Activated CD4-positive, alpha-beta T cell treated with anti-CD3 and anti-CD28 coated beads, Interleukin-2, amount 10 ng/mL, durations not matched to agents 24 days and 14 days (primary cell): ENCODE measurements at regions not wholly inside any gene's neighbourhood (a gene's known extent, or its start where the extent isn't known, plus 50 kb on each side); places are given as distances from the start of the nearest gene placed in this dataset.
A peak's percentile ranks its signal among the peaks of the same experiment; 100 is the strongest.

Experiments
- DNase-seq: peaks from one replicate; pipeline ENCODE4 v3.0.0; 2022
- H3K27ac Mint-ChIP-seq: one replicate; pipeline ENCODE4 v1.8.0; 2022; ENCODE audit warnings: mild to moderate bottlenecking, mixed read lengths
- H3K27me3 Mint-ChIP-seq: one replicate; pipeline ENCODE4 v1.8.0; 2022; ENCODE audit warnings: mixed read lengths
- H3K36me3 Mint-ChIP-seq: one replicate; pipeline ENCODE4 v1.8.0; 2022; ENCODE audit warnings: low read depth, mild to moderate bottlenecking, mixed read lengths
- H3K4me1 Mint-ChIP-seq: one replicate; pipeline ENCODE4 v1.8.0; 2021; ENCODE audit warnings: mixed read lengths
- H3K4me3 Mint-ChIP-seq: one replicate; pipeline ENCODE4 v1.8.0; 2022; ENCODE audit warnings: mild to moderate bottlenecking, moderate library complexity, mixed read lengths
- H3K9me3 Mint-ChIP-seq: one replicate; pipeline ENCODE4 v1.8.0; 2021; ENCODE audit warnings: mixed read lengths
- intact Hi-C: fragments of 100-400 bp; cut with micrococcal nuclease; formaldehyde crosslinking; loops from one replicate; pipeline ENCODE4 v1.15.1; 2023

- Mint-ChIP-seq H3K36me3 (no peaks in the 10 kb centered on the region), H3K4me1 (no peaks in the 10 kb centered on the region), H3K9me3 (no peaks in the 10 kb centered on the region), H3K27me3 (peaks cover 7% of the 10 kb centered on the region), H3K27ac (no peak overlapping the region), H3K4me3 (no peak overlapping the region)
- DNase-seq: no peak
- intact Hi-C loops: no loop called here
Measured at GRCh38 chr6:17047889-17048288, 54.0 kb upstream of the STMND1 start.

DNA sequence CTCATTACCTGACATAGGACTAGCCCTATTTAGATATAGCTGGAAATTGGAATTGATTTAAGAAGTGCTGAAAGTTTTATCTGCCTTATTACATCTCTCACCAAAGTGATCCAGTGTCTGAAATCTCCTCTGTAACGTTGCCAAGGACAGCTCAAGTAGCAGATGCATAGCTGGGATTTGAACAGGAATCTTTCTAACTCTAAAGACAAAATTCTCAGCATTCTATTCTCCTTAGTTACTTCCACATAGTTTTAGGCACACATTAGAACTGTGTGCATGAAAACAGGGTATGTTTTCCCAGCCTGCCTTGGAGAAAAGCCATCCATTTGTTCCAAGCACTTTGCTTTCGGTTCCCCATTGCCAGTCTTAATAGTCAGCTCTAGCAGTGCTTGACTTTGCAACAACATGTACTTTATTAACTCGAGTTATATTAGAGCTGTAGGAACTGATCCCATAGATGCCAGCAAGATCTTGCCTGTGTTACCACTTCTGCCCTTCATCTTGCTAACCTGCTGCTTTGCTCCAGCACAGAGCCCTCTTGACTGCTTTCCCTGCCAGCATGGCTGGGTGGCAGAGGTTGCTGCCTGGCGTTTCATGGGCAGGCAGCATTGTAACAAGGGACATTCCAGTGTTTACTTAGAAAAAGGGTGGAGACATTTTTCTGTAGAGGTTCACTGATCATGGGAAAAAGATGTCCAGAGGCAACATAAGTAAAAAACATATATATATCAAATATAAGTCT, 56.1 kb upstream of the STMND1 start:
- Mint-ChIP-seq H3K27ac (no peak overlapping the region), H3K9me3 (no peaks in the 10 kb centered on the region), H3K4me1 (no peaks in the 10 kb centered on the region), H3K27me3 (peaks cover 9% of the 10 kb centered on the region), H3K4me3 (no peak overlapping the region), H3K36me3 (no peaks in the 10 kb centered on the region)
- intact Hi-C loops: no loop called here
- no peak for DNase-seq

DNA sequence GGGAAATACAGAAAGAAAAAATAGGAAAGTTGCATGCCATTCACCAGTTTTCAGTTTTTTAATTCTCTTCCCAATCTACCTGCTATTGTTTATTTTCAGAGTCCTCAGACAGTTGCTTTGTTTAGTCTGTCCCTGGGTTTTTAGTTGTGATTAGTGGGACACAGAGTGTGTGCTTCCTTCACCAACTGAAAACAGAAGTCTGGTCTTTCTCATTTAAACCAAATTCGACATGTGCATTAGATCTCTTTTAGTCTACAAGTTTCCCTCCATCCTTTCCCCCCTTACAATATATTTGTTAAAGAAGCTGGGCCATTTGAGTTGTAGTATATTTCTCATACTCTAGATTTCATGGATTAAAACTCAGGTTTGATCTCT, 58.7 kb upstream of the STMND1 start:
- H3K36me3 Mint-ChIP-seq: no peaks in the 10 kb centered on the region
- no peaks in the 10 kb centered on the region for H3K4me1 Mint-ChIP-seq
- H3K27me3 Mint-ChIP-seq: peaks cover 11% of the 10 kb centered on the region
- DNase-seq: no peak
- H3K27ac Mint-ChIP-seq: no peak overlapping the region
- intact Hi-C loops: no loop called here
- no peaks in the 10 kb centered on the region for H3K9me3 Mint-ChIP-seq
- no peak overlapping the region for H3K4me3 Mint-ChIP-seq

- Mint-ChIP-seq H3K9me3 (no peaks in the 10 kb centered on the region), H3K27me3 (peaks cover 12% of the 10 kb centered on the region), H3K36me3 (no peaks in the 10 kb centered on the region), H3K27ac (no peak overlapping the region), H3K4me3 (no peak overlapping the region), H3K4me1 (no peaks in the 10 kb centered on the region)
- no peak for DNase-seq
- intact Hi-C loops: no loop called here
Measured at GRCh38 chr6:17042422-17043147, 59.3 kb upstream of the STMND1 start.

DNA sequence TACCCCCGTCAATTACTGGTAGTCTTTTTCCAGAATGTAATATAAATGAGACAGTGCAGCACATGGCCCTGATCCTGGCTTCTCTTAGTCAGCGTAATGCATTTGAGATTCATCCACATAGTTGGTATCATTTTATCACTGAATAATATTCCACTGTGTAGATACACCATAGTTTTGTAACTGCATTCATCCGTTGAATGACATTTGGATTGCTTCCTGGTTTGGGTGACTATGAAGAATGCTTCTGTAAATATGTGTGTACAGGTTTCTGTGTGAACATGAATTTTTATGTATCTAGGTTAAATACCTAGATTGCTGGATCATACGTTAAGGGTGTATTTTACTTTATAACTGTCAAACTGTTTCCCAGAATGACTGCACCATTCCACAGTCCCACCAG, 62.6 kb upstream of the STMND1 start:
- no peak for DNase-seq
- Mint-ChIP-seq H3K4me3 (no peak overlapping the region), H3K9me3 (no peaks in the 10 kb centered on the region), H3K27me3 (peaks cover 8% of the 10 kb centered on the region), H3K36me3 (no peaks in the 10 kb centered on the region), H3K4me1 (no peaks in the 10 kb centered on the region), H3K27ac (no peak overlapping the region)
- intact Hi-C loops: no loop called here

DNA sequence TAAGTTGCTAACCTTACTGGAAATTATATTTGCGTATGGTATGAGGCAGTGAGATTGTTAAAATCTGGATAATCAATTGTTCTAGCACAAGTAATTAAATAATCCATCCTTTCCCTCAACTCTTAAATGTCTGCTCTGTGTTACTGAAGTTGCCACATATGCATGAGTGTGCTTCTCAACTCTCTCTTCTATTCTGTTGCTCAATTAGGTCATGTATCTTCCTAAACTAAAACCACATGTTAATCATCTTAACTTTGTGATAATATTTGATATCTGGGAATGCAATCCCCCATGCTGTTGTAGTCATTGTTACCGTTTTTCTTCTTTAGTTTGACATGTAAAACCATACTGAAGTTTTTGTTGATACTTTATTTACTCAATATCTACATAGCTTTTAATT, 63.5 kb upstream of the STMND1 start:
- H3K36me3 Mint-ChIP-seq: no peaks in the 10 kb centered on the region
- no peaks in the 10 kb centered on the region for H3K9me3 Mint-ChIP-seq
- H3K4me1 Mint-ChIP-seq: no peaks in the 10 kb centered on the region

GRCh38 chr6:17036065-17036393, 65.8 kb upstream of the STMND1 start:
- no peak overlapping the region for H3K4me3 Mint-ChIP-seq
- no peaks in the 10 kb centered on the region for H3K36me3 Mint-ChIP-seq
- no peaks in the 10 kb centered on the region for H3K9me3 Mint-ChIP-seq
- no peak overlapping the region for H3K27ac Mint-ChIP-seq
- intact Hi-C loops: no loop called here
- no peak for DNase-seq
- H3K4me1 Mint-ChIP-seq: no peaks in the 10 kb centered on the region
- H3K27me3 Mint-ChIP-seq: peaks cover 5% of the 10 kb centered on the region

More for the DNA sequence above, 63.5 kb upstream of the STMND1 start:
- no peak overlapping the region for H3K4me3 Mint-ChIP-seq
- peaks cover 7% of the 10 kb centered on the region for H3K27me3 Mint-ChIP-seq
- DNase-seq: no peak
- intact Hi-C loops: no loop called here
- no peak overlapping the region for H3K27ac Mint-ChIP-seq

GRCh38 chr6:17035257-17036064, 66.4 kb upstream of the STMND1 start:
- H3K9me3 Mint-ChIP-seq: no peaks in the 10 kb centered on the region
- intact Hi-C loops: no loop called here
- no peaks in the 10 kb centered on the region for H3K4me1 Mint-ChIP-seq
- peaks cover 5% of the 10 kb centered on the region for H3K27me3 Mint-ChIP-seq
- no peak overlapping the region for H3K27ac Mint-ChIP-seq
- H3K36me3 Mint-ChIP-seq: no peaks in the 10 kb centered on the region
- no peak overlapping the region for H3K4me3 Mint-ChIP-seq
- DNase-seq: no peak

GRCh38 chr6:17033746-17034145, 68.1 kb upstream of the STMND1 start:
- H3K27me3 Mint-ChIP-seq: peaks cover 4% of the 10 kb centered on the region
- H3K4me1 Mint-ChIP-seq: no peaks in the 10 kb centered on the region
- H3K36me3 Mint-ChIP-seq: no peaks in the 10 kb centered on the region
- no peak overlapping the region for H3K4me3 Mint-ChIP-seq
- intact Hi-C loops: no loop called here
- no peaks in the 10 kb centered on the region for H3K9me3 Mint-ChIP-seq
- H3K27ac Mint-ChIP-seq: no peak overlapping the region
- no peak for DNase-seq

- no peak overlapping the region for H3K27ac Mint-ChIP-seq
- H3K9me3 Mint-ChIP-seq: no peaks in the 10 kb centered on the region
- peaks cover 1% of the 10 kb centered on the region for H3K27me3 Mint-ChIP-seq
- no peak overlapping the region for H3K4me3 Mint-ChIP-seq
- intact Hi-C loops: no loop called here
- no peak for DNase-seq
- no peaks in the 10 kb centered on the region for H3K36me3 Mint-ChIP-seq
- H3K4me1 Mint-ChIP-seq: no peaks in the 10 kb centered on the region
Measured at GRCh38 chr6:17032988-17033634, 68.7 kb upstream of the STMND1 start.

DNA sequence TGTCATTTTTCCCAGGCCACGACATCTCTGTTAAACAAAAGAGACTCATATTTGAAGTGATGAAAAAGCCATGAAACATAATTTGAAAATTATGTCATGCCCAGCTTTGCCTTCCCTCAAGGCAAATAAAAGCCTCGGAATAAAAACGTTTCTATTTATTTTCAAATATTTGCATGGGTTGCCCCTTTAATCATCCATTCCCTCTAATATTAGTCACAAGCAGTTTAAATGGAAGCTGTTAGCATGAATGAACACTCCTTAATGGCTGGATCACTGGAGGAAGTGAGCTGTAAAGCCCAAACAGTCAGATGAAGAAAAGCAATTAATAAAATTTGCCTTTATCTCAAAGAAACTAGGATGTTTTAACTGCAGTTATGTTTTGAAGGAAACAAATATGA, 69.3 kb upstream of the STMND1 start:
- Mint-ChIP-seq H3K27me3 (no peaks in the 10 kb centered on the region), H3K9me3 (no peaks in the 10 kb centered on the region), H3K4me1 (no peaks in the 10 kb centered on the region), H3K4me3 (no peak overlapping the region), H3K36me3 (no peaks in the 10 kb centered on the region), H3K27ac (no peak overlapping the region)
- intact Hi-C loops: no loop called here
- no peak for DNase-seq

GRCh38 chr6:17031961-17032360, 69.9 kb upstream of the STMND1 start:
- Mint-ChIP-seq H3K4me1 (no peaks in the 10 kb centered on the region), H3K27me3 (peaks cover 3% of the 10 kb centered on the region), H3K36me3 (no peaks in the 10 kb centered on the region), H3K9me3 (no peaks in the 10 kb centered on the region), H3K27ac (no peak overlapping the region), H3K4me3 (no peak overlapping the region)
- intact Hi-C loops: no loop called here
- no peak for DNase-seq

GRCh38 chr6:17027441-17027840, 74.4 kb upstream of the STMND1 start:
- Mint-ChIP-seq H3K36me3 (no peaks in the 10 kb centered on the region), H3K27me3 (peaks cover 4% of the 10 kb centered on the region), H3K9me3 (peaks cover 4% of the 10 kb centered on the region), H3K4me1 (no peaks in the 10 kb centered on the region), H3K27ac (no peak overlapping the region), H3K4me3 (no peak overlapping the region)
- intact Hi-C loops: no loop called here
- no peak for DNase-seq

DNA sequence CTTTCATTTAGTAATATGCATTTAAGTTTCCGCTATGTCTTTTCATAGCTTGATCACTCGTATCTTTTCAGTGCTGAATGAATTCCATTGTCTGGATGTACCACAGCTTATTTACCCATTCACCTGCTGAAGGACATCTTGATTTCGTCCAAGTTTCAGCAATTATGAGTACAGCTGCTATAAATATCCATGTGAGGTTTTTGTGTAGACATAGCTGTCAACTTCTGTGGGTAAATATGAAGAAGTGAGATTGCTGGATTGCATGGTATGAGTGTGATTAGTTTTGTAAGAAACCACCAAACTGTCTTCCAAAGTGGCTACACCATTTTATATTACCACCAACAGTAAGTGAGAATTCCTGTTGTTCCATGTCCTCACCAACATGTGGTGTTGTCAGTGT, 79.2 kb upstream of the STMND1 start:
- Mint-ChIP-seq H3K9me3 (peaks cover 4% of the 10 kb centered on the region), H3K27ac (no peak overlapping the region), H3K36me3 (no peaks in the 10 kb centered on the region), H3K4me3 (no peak overlapping the region), H3K4me1 (no peaks in the 10 kb centered on the region), H3K27me3 (peaks cover 11% of the 10 kb centered on the region)
- intact Hi-C loops: no loop called here
- peak; percentile 23 for DNase-seq
